ENCODE measurements at regions not wholly inside any gene's neighbourhood (a gene's known extent, or its start where the extent isn't known, plus 50 kb on each side); places are given as distances from the start of the nearest gene placed in this dataset.

DNA sequence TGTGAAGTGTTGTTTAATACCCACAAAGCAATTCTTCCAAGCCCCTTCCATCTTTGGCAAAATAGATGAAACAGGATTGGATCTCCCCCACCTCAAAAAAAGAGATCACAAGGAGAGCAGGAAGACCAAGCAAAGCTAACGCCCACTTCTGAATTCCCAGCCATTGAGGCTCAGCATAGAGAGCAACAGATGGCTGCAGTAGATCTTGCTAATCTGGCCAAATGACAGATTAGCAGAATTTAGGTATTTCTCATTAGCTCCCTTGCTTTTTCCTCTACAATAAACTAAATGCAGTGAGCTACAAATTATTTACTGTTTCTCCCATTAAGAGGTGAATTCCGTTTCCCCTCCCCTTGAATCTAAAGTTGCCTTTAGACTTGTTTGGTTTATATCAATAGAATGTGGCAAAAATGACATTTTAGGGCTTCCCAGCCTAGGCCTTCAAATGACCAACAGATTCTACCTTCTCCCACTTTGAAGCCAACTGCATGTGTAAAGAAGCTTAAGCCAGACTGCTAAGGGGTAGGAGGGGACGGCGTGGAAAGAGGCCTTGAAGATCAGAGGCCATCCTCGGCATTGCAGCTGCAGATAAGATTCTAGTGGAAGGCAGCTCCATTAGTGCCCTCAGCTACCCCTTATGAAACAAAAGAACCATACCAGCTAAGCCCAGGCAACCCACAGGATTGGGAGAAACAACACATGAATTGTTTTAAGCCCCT is 56.8 kb upstream of the CPEB4 start:
- no peak for TF ChIP-seq CTCF (IDR thresholded peaks at IDR 0.05; ENCODE audit: low read depth, low read length, missing input control)
- TF ChIP-seq, protein P1, sequence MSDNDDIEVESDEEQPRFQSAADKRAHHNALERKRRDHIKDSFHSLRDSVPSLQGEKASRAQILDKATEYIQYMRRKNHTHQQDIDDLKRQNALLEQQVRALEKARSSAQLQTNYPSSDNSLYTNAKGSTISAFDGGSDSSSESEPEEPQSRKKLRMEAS (IDR thresholded peaks at IDR 0.05): no peak
- no peak for TF ChIP-seq HNF4G (IDR thresholded peaks at IDR 0.05)
- TF ChIP-seq, protein P2, sequence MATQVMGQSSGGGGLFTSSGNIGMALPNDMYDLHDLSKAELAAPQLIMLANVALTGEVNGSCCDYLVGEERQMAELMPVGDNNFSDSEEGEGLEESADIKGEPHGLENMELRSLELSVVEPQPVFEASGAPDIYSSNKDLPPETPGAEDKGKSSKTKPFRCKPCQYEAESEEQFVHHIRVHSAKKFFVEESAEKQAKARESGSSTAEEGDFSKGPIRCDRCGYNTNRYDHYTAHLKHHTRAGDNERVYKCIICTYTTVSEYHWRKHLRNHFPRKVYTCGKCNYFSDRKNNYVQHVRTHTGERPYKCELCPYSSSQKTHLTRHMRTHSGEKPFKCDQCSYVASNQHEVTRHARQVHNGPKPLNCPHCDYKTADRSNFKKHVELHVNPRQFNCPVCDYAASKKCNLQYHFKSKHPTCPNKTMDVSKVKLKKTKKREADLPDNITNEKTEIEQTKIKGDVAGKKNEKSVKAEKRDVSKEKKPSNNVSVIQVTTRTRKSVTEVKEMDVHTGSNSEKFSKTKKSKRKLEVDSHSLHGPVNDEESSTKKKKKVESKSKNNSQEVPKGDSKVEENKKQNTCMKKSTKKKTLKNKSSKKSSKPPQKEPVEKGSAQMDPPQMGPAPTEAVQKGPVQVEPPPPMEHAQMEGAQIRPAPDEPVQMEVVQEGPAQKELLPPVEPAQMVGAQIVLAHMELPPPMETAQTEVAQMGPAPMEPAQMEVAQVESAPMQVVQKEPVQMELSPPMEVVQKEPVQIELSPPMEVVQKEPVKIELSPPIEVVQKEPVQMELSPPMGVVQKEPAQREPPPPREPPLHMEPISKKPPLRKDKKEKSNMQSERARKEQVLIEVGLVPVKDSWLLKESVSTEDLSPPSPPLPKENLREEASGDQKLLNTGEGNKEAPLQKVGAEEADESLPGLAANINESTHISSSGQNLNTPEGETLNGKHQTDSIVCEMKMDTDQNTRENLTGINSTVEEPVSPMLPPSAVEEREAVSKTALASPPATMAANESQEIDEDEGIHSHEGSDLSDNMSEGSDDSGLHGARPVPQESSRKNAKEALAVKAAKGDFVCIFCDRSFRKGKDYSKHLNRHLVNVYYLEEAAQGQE (IDR thresholded peaks at IDR 0.05): no peak
- no peak for TF ChIP-seq GABPA (IDR thresholded peaks at IDR 0.05 in 1 of 2, conservative IDR thresholded peaks at IDR 0.05 in 1 of 2)
- TF ChIP-seq, protein P3, sequence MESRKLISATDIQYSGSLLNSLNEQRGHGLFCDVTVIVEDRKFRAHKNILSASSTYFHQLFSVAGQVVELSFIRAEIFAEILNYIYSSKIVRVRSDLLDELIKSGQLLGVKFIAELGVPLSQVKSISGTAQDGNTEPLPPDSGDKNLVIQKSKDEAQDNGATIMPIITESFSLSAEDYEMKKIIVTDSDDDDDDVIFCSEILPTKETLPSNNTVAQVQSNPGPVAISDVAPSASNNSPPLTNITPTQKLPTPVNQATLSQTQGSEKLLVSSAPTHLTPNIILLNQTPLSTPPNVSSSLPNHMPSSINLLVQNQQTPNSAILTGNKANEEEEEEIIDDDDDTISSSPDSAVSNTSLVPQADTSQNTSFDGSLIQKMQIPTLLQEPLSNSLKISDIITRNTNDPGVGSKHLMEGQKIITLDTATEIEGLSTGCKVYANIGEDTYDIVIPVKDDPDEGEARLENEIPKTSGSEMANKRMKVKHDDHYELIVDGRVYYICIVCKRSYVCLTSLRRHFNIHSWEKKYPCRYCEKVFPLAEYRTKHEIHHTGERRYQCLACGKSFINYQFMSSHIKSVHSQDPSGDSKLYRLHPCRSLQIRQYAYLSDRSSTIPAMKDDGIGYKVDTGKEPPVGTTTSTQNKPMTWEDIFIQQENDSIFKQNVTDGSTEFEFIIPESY (IDR thresholded peaks at IDR 0.05): no peak
- no peak for TF ChIP-seq RAD21 (IDR thresholded peaks at IDR 0.05)
- TF ChIP-seq TAF1 (conservative IDR thresholded peaks at IDR 0.05): no peak
- no peak for TF ChIP-seq YY1 (IDR thresholded peaks at IDR 0.05)

Measured in liver (tissue), 3 donors.